ENCODE measurements at regions not wholly inside any gene's neighbourhood (a gene's known extent, or its start where the extent isn't known, plus 50 kb on each side); places are given as distances from the start of the nearest gene placed in this dataset.

GRCh38 chr9:121601194-121601593, 50.2 kb upstream of the DAB2IP start:
- Histone ChIP-seq H3K36me3 (ENCODE audit: control insufficient read depth, insufficient read depth, low read length) (no peaks in the 10 kb centered on the region), H3K4me3 (ENCODE audit: low read depth, low read length) (no peak overlapping the region), H3K27me3 (ENCODE audit: control insufficient read depth, insufficient read depth, low read length) (no peaks in the 10 kb centered on the region)
- DNase-seq (ENCODE audit: low read depth), result no peak
- TF ChIP-seq CTCF (IDR thresholded peaks at IDR 0.05; ENCODE audit: insufficient read depth, low read length, poor library complexity, severe bottlenecking), result no peak

Data from kidney epithelial cell (primary cell).